ENCODE measurements at regions not wholly inside any gene's neighbourhood (a gene's known extent, or its start where the extent isn't known, plus 50 kb on each side); places are given as distances from the start of the nearest gene placed in this dataset.

DNA sequence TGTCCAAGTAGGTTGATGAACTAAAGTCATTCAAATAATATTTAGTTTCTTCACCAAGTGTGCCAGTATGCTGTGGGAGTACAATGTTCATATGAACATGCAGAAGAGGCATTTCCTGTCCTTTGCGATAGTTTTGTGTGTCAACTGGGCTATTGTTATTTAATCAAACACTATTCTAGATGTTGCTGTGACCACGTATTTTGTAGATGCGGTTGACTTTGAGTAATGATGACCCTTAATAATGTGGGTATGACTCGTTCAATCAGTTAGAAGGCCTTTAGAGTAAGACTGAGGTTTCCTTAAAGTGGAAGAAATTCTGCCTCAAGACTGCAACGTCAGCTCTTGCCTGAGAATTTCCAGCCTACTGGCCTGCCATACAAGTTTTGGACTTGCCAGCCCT, 470.7 kb upstream of the CBLB start:
- H3K9ac ChIP-seq, result no peak overlapping the region
- ChIA-PET POLR2A (no interaction called here), CTCF (no interaction called here)
- no peak for DNase-seq
- no peaks in the 10 kb centered on the region for H4K20me1 ChIP-seq (ENCODE audit: insufficient read depth)
- H3K27me3 ChIP-seq (ENCODE audit: insufficient read depth), result no peaks in the 10 kb centered on the region
- no peaks in the 10 kb centered on the region for H3K9me3 ChIP-seq
- H3K36me3 ChIP-seq (replicated peaks in 1 of 2; ENCODE audit: control insufficient read depth in 1 of 2, insufficient read depth in 2 of 2, low read length in 1 of 2), result no peaks in the 10 kb centered on the region
- H3K27ac ChIP-seq (ENCODE audit: low read depth in 2 of 2, low read length in 1 of 2), result peak overlapping the region in 1 of 2 experiments; percentile 9; a peak in 1 of 4 replicates
- TF ChIP-seq TAF1 (IDR thresholded peaks at IDR 0.05; ENCODE audit: borderline replicate concordance, low read depth, low read length) (no peak), JUND (IDR thresholded peaks at IDR 0.05) (no peak), RFX5 (IDR thresholded peaks at IDR 0.05; ENCODE audit: low read length) (no peak), MXI1 (IDR thresholded peaks at IDR 0.05; ENCODE audit: low read depth, low read length) (no peak), TEAD4 (IDR thresholded peaks at IDR 0.05; ENCODE audit: borderline replicate concordance, insufficient read depth) (no peak), FOXM1 (IDR thresholded peaks at IDR 0.05; ENCODE audit: low read depth) (no peak), TCF12 (IDR thresholded peaks at IDR 0.05) (no peak), EZH2phosphoT487 (IDR thresholded peaks at IDR 0.05; ENCODE audit: borderline replicate concordance, low read depth) (no peak), POLR2AphosphoS5 (IDR thresholded peaks at IDR 0.05; ENCODE audit: low read depth, low read length) (no peak)
- TF ChIP-seq, protein P1, sequence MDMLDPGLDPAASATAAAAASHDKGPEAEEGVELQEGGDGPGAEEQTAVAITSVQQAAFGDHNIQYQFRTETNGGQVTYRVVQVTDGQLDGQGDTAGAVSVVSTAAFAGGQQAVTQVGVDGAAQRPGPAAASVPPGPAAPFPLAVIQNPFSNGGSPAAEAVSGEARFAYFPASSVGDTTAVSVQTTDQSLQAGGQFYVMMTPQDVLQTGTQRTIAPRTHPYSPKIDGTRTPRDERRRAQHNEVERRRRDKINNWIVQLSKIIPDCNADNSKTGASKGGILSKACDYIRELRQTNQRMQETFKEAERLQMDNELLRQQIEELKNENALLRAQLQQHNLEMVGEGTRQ (IDR thresholded peaks at IDR 0.05; ENCODE audit: borderline replicate concordance, low read depth, low read length), result no peak
- TF ChIP-seq, protein P2, sequence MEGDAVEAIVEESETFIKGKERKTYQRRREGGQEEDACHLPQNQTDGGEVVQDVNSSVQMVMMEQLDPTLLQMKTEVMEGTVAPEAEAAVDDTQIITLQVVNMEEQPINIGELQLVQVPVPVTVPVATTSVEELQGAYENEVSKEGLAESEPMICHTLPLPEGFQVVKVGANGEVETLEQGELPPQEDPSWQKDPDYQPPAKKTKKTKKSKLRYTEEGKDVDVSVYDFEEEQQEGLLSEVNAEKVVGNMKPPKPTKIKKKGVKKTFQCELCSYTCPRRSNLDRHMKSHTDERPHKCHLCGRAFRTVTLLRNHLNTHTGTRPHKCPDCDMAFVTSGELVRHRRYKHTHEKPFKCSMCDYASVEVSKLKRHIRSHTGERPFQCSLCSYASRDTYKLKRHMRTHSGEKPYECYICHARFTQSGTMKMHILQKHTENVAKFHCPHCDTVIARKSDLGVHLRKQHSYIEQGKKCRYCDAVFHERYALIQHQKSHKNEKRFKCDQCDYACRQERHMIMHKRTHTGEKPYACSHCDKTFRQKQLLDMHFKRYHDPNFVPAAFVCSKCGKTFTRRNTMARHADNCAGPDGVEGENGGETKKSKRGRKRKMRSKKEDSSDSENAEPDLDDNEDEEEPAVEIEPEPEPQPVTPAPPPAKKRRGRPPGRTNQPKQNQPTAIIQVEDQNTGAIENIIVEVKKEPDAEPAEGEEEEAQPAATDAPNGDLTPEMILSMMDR (IDR thresholded peaks at IDR 0.05), result no peak
- TF ChIP-seq, protein P3, sequence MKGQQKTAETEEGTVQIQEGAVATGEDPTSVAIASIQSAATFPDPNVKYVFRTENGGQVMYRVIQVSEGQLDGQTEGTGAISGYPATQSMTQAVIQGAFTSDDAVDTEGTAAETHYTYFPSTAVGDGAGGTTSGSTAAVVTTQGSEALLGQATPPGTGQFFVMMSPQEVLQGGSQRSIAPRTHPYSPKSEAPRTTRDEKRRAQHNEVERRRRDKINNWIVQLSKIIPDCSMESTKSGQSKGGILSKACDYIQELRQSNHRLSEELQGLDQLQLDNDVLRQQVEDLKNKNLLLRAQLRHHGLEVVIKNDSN (IDR thresholded peaks at IDR 0.05; ENCODE audit: borderline replicate concordance, low read depth), result no peak
- H3F3A ChIP-seq (replicated peaks; ENCODE audit: insufficient read depth), result no peaks in the 10 kb centered on the region
- H3K4me1 ChIP-seq (ENCODE audit: control insufficient read depth in 1 of 2, insufficient read depth in 2 of 2, low read depth in 1 of 2, low read length in 1 of 2), result peaks cover 0 to 5% of the 10 kb centered on the region in 2 experiments; a peak in 2 of 4 replicates
- H3K4me2 ChIP-seq, result no peak overlapping the region
- no peaks in the 10 kb centered on the region for H3K79me2 ChIP-seq (ENCODE audit: insufficient read depth)
- no peak overlapping the region for H2AFZ ChIP-seq (ENCODE audit: low read depth)
- H3K4me3 ChIP-seq (ENCODE audit: low read depth in 2 of 2, low read length in 1 of 2), result no peak overlapping the region
- no peaks in the 10 kb centered on the region for H3K9me2 ChIP-seq
- WGBS (ENCODE audit: low lambda C conversion rate), result 79% methylated on average over 5 of the region's 5 CpGs

DNA sequence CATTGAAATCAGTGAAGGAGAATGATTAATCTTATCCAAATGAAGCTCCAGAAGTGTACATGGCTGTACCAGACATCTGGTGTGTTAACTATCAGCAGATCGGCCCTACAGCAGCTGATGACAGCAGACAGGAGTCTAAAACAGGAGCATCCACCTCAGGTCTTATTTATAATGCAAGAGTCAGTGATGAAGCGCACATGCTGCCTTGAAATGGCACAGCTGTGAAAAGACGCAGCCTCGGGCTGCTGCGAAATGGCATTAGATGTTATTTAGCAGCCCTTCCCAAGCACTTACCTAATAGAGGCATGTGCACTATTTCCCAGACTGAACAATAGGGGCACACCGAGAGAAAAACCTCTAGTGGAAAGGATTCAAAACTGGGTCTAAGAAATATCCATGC, 472.3 kb upstream of the CBLB start:
- POLR2A ChIA-PET, result no interaction called here
- Histone ChIP-seq H3K36me3 (replicated peaks in 1 of 2; ENCODE audit: control insufficient read depth in 1 of 2, insufficient read depth in 2 of 2, low read length in 1 of 2) (no peaks in the 10 kb centered on the region), H3K9me2 (no peaks in the 10 kb centered on the region), H3K9me3 (no peaks in the 10 kb centered on the region), H3K4me2 (peak overlapping the region; percentile 23), H3K79me2 (ENCODE audit: insufficient read depth) (no peaks in the 10 kb centered on the region), H4K20me1 (ENCODE audit: insufficient read depth) (no peaks in the 10 kb centered on the region), H3K27me3 (ENCODE audit: insufficient read depth) (no peaks in the 10 kb centered on the region), H3F3A (replicated peaks; ENCODE audit: insufficient read depth) (peaks cover 13% of the 10 kb centered on the region), H3K9ac (no peak overlapping the region), H3K4me3 (ENCODE audit: low read depth in 2 of 2, low read length in 1 of 2) (no peak overlapping the region), H2AFZ (ENCODE audit: low read depth) (peak overlapping the region; percentile 90), H3K4me1 (ENCODE audit: control insufficient read depth in 1 of 2, insufficient read depth in 2 of 2, low read depth in 1 of 2, low read length in 1 of 2) (peaks cover 0 to 5% of the 10 kb centered on the region in 2 experiments; a peak in 2 of 4 replicates), H3K27ac (ENCODE audit: low read depth in 2 of 2, low read length in 1 of 2) (peak overlapping the region in 1 of 2 experiments; percentile 90; a peak in 2 of 4 replicates)
- WGBS (ENCODE audit: low lambda C conversion rate), result 18% methylated on average over 6 of the region's 6 CpGs
- peak; percentile 78 for DNase-seq
- CTCF ChIA-PET, result no interaction called here
- TF ChIP-seq ELF1 (IDR thresholded peaks at IDR 0.05) (no peak), SMC3 (IDR thresholded peaks at IDR 0.05; ENCODE audit: low read depth, low read length) (no peak), TEAD4 (IDR thresholded peaks at IDR 0.05; ENCODE audit: borderline replicate concordance, insufficient read depth) (no peak), RCOR1 (IDR thresholded peaks at IDR 0.05; ENCODE audit: low read length) (peak; percentile 99), RFX5 (IDR thresholded peaks at IDR 0.05; ENCODE audit: low read length) (0 out of 2 replicates have a peak, but pooled peaks have one; percentile 6), CHD2 (IDR thresholded peaks at IDR 0.05; ENCODE audit: low read length, partially characterized antibody) (peak; percentile 95), MXI1 (IDR thresholded peaks at IDR 0.05; ENCODE audit: low read depth, low read length) (peak; percentile 85), POLR2AphosphoS5 (IDR thresholded peaks at IDR 0.05; ENCODE audit: low read depth, low read length) (peak; percentile 62; the same call in 1 of the 2 replicates)
- TF ChIP-seq, protein P4, sequence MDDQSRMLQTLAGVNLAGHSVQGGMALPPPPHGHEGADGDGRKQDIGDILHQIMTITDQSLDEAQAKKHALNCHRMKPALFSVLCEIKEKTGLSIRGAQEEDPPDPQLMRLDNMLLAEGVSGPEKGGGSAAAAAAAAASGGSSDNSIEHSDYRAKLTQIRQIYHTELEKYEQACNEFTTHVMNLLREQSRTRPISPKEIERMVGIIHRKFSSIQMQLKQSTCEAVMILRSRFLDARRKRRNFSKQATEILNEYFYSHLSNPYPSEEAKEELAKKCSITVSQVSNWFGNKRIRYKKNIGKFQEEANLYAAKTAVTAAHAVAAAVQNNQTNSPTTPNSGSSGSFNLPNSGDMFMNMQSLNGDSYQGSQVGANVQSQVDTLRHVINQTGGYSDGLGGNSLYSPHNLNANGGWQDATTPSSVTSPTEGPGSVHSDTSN (IDR thresholded peaks at IDR 0.05), result peak; percentile 57
- TF ChIP-seq, protein P5, sequence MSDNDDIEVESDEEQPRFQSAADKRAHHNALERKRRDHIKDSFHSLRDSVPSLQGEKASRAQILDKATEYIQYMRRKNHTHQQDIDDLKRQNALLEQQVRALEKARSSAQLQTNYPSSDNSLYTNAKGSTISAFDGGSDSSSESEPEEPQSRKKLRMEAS (IDR thresholded peaks at IDR 0.05; ENCODE audit: low read depth), result 0 out of 2 replicates have a peak, but pooled peaks have one; percentile 33
- TF ChIP-seq, protein P6, sequence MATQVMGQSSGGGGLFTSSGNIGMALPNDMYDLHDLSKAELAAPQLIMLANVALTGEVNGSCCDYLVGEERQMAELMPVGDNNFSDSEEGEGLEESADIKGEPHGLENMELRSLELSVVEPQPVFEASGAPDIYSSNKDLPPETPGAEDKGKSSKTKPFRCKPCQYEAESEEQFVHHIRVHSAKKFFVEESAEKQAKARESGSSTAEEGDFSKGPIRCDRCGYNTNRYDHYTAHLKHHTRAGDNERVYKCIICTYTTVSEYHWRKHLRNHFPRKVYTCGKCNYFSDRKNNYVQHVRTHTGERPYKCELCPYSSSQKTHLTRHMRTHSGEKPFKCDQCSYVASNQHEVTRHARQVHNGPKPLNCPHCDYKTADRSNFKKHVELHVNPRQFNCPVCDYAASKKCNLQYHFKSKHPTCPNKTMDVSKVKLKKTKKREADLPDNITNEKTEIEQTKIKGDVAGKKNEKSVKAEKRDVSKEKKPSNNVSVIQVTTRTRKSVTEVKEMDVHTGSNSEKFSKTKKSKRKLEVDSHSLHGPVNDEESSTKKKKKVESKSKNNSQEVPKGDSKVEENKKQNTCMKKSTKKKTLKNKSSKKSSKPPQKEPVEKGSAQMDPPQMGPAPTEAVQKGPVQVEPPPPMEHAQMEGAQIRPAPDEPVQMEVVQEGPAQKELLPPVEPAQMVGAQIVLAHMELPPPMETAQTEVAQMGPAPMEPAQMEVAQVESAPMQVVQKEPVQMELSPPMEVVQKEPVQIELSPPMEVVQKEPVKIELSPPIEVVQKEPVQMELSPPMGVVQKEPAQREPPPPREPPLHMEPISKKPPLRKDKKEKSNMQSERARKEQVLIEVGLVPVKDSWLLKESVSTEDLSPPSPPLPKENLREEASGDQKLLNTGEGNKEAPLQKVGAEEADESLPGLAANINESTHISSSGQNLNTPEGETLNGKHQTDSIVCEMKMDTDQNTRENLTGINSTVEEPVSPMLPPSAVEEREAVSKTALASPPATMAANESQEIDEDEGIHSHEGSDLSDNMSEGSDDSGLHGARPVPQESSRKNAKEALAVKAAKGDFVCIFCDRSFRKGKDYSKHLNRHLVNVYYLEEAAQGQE (IDR thresholded peaks at IDR 0.05; ENCODE audit: low read depth, low read length), result no peak

Measured in SK-N-SH (cell line).